ENCODE measurements at regions not wholly inside any gene's neighbourhood (a gene's known extent, or its start where the extent isn't known, plus 50 kb on each side); places are given as distances from the start of the nearest gene placed in this dataset.

DNA sequence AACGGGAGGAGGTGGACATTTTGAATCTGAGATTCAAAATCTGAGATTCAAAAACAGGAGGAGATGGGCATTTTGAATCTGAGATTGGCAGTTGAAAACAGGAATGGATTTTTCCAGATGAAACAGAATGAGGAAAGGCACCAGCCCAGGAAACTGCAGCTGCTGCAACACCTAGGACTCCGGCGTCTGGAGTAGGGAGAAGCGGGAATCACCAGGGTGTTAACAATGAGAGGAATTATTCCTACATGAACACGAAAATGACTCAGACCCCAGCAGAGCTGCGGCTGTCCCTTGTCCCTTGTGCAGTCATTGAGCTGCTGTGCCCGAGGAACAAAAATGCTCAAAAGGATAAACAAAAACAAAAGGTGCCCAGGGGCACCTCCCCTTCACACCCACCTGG lies 59.9 kb upstream of the KAT6B start:
- no peak overlapping the region for H3K4me2 ChIP-seq
- H3K4me1 ChIP-seq, result no peaks in the 10 kb centered on the region
- no peaks in the 10 kb centered on the region for H3K36me3 Mint-ChIP-seq
- no peaks in the 10 kb centered on the region for H3K79me2 ChIP-seq (ENCODE audit: low read depth)
- H3K9ac ChIP-seq, result no peak overlapping the region
- no peaks in the 10 kb centered on the region for H4K20me1 ChIP-seq (ENCODE audit: low read depth)
- H3F3A ChIP-seq (ENCODE audit: low read depth), result no peaks in the 10 kb centered on the region
- H3K27me3 ChIP-seq, result no peaks in the 10 kb centered on the region
- no peak overlapping the region for H3K4me3 Mint-ChIP-seq
- H3K27me3 Mint-ChIP-seq (ENCODE audit: insufficient read depth, low read depth), result peaks cover 8% of the 10 kb centered on the region
- no peak overlapping the region for H3K27ac Mint-ChIP-seq
- H3K36me3 ChIP-seq, result no peaks in the 10 kb centered on the region
- no peaks in the 10 kb centered on the region for H3K4me1 Mint-ChIP-seq
- no peak for DNase-seq (ENCODE audit: low spot score)
- no peak for TF ChIP-seq EZH2 (IDR thresholded peaks at IDR 0.05)
- H3K4me3 ChIP-seq, result no peak overlapping the region
- H2AFZ ChIP-seq (replicated peaks), result peak overlapping the region; percentile 17
- no peaks in the 10 kb centered on the region for H3K9me3 Mint-ChIP-seq
- H3K9me3 ChIP-seq (ENCODE audit: low read depth), result no peaks in the 10 kb centered on the region
- no peak overlapping the region for H3K27ac ChIP-seq

DNA sequence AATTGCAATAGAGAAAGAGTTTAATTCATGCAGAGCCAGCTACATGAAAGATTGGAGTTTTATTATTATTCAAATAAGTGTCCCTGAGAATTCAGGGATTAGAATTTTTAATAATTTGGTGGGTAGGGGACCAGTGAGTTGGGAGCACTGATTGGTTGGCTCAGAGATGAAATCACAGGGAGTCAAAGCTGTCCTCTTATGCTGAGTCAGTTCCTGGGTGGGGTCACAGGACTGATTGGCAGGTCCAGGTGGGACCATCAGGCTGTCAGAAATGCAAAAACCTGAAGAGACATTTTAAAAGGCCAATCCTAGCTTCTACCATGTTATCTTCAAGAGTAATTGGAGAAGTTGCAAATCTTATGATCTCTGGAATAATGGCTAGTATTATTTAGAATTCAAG lies 56.0 kb upstream of the KAT6B start:
- Histone ChIP-seq H3K79me2 (ENCODE audit: low read depth) (no peaks in the 10 kb centered on the region), H3K9me3 (ENCODE audit: low read depth) (peaks cover 2% of the 10 kb centered on the region), H2AFZ (replicated peaks) (peak overlapping the region; percentile 17), H3K27me3 (no peaks in the 10 kb centered on the region), H3K4me1 (no peaks in the 10 kb centered on the region), H3K4me3 (no peak overlapping the region), H4K20me1 (ENCODE audit: low read depth) (no peaks in the 10 kb centered on the region), H3K4me2 (no peak overlapping the region), H3K36me3 (no peaks in the 10 kb centered on the region), H3K9ac (no peak overlapping the region), H3F3A (ENCODE audit: low read depth) (no peaks in the 10 kb centered on the region), H3K27ac (no peak overlapping the region)
- Mint-ChIP-seq H3K9me3 (peaks cover 8% of the 10 kb centered on the region), H3K27me3 (ENCODE audit: insufficient read depth, low read depth) (peaks cover 5% of the 10 kb centered on the region), H3K27ac (no peak overlapping the region), H3K36me3 (peaks cover 2% of the 10 kb centered on the region), H3K4me3 (no peak overlapping the region), H3K4me1 (no peaks in the 10 kb centered on the region)
- no peak for DNase-seq (ENCODE audit: low spot score)
- TF ChIP-seq, protein P1, sequence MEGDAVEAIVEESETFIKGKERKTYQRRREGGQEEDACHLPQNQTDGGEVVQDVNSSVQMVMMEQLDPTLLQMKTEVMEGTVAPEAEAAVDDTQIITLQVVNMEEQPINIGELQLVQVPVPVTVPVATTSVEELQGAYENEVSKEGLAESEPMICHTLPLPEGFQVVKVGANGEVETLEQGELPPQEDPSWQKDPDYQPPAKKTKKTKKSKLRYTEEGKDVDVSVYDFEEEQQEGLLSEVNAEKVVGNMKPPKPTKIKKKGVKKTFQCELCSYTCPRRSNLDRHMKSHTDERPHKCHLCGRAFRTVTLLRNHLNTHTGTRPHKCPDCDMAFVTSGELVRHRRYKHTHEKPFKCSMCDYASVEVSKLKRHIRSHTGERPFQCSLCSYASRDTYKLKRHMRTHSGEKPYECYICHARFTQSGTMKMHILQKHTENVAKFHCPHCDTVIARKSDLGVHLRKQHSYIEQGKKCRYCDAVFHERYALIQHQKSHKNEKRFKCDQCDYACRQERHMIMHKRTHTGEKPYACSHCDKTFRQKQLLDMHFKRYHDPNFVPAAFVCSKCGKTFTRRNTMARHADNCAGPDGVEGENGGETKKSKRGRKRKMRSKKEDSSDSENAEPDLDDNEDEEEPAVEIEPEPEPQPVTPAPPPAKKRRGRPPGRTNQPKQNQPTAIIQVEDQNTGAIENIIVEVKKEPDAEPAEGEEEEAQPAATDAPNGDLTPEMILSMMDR (IDR thresholded peaks at IDR 0.05), result no peak
- no peak for TF ChIP-seq EZH2 (IDR thresholded peaks at IDR 0.05)
- TF ChIP-seq EZH2phosphoT487 (IDR thresholded peaks at IDR 0.05), result no peak

DNA sequence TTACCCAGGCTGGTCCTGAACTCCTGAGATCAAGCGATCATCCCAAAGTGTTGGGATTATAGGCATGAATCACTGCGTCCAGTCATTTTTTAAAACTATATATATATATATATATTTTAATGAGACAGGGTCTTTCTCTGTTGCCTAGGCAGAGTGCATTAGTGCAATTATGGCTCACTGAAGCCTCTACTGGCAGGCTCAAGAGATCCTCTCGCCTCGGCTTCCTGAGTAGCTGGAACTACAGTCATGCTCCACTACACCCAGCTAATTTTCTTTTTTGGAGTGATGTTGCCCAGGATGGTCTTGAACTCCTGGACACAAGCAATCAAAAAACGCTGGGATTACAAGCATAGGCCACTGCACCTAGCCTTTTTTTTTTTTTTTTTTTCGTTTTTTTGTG lies 55.3 kb upstream of the KAT6B start:
- peaks cover 5% of the 10 kb centered on the region for H3K27me3 Mint-ChIP-seq (ENCODE audit: insufficient read depth, low read depth)
- no peaks in the 10 kb centered on the region for H3K4me1 Mint-ChIP-seq

DNA sequence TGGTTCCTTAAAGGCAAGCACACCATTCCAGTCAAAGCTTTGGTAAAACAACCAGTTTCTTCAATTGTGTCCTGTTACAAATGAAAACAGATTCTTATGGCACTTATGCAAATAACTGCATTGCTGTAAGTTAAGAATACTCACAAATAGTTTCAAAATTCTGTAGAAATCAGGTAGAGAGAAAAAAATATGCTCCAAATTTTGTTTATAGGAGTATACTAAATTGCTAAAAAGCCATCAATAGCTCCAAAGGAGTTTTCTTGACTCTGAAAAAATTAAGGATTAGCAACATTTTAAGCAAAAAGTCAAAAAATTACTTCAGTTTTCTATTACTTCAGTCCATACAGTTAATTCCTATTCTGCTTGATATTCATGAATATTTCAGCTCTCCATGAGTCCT lies 51.3 kb upstream of the KAT6B start:
- no peaks in the 10 kb centered on the region for H3F3A ChIP-seq (ENCODE audit: low read depth)
- H3K27ac Mint-ChIP-seq, result no peak overlapping the region
- no peaks in the 10 kb centered on the region for H3K27me3 ChIP-seq
- H3K36me3 ChIP-seq, result no peaks in the 10 kb centered on the region
- H3K79me2 ChIP-seq (ENCODE audit: low read depth), result no peaks in the 10 kb centered on the region
- TF ChIP-seq EZH2phosphoT487 (IDR thresholded peaks at IDR 0.05) (no peak), EZH2 (IDR thresholded peaks at IDR 0.05) (no peak)
- TF ChIP-seq, protein P1 (IDR thresholded peaks at IDR 0.05), result no peak
- H2AFZ ChIP-seq (replicated peaks), result no peak overlapping the region
- H3K4me3 Mint-ChIP-seq, result no peak overlapping the region
- no peaks in the 10 kb centered on the region for H4K20me1 ChIP-seq (ENCODE audit: low read depth)
- DNase-seq (ENCODE audit: low spot score), result no peak
- peaks cover 6% of the 10 kb centered on the region for H3K9me3 ChIP-seq (ENCODE audit: low read depth)
- H3K27ac ChIP-seq, result no peak overlapping the region
- H3K9me3 Mint-ChIP-seq, result peaks cover 29% of the 10 kb centered on the region
- H3K4me2 ChIP-seq, result no peak overlapping the region
- H3K4me1 ChIP-seq, result no peaks in the 10 kb centered on the region
- no peak overlapping the region for H3K9ac ChIP-seq
- H3K36me3 Mint-ChIP-seq, result peaks cover 6% of the 10 kb centered on the region
- no peak overlapping the region for H3K4me3 ChIP-seq
- no peaks in the 10 kb centered on the region for H3K27me3 Mint-ChIP-seq (ENCODE audit: insufficient read depth, low read depth)
- H3K4me1 Mint-ChIP-seq, result no peaks in the 10 kb centered on the region

More for the DNA sequence above, 55.3 kb upstream of the KAT6B start:
- H3K4me2 ChIP-seq, result no peak overlapping the region
- H3K27ac ChIP-seq, result no peak overlapping the region
- no peaks in the 10 kb centered on the region for H3F3A ChIP-seq (ENCODE audit: low read depth)
- no peak overlapping the region for H3K4me3 Mint-ChIP-seq
- peaks cover 2% of the 10 kb centered on the region for H3K36me3 Mint-ChIP-seq
- H2AFZ ChIP-seq (replicated peaks), result no peak overlapping the region
- no peaks in the 10 kb centered on the region for H3K36me3 ChIP-seq
- DNase-seq (ENCODE audit: low spot score), result no peak
- no peak overlapping the region for H3K4me3 ChIP-seq
- no peaks in the 10 kb centered on the region for H4K20me1 ChIP-seq (ENCODE audit: low read depth)
- peaks cover 10% of the 10 kb centered on the region for H3K9me3 Mint-ChIP-seq
- H3K9me3 ChIP-seq (ENCODE audit: low read depth), result peaks cover 6% of the 10 kb centered on the region
- H3K27ac Mint-ChIP-seq, result no peak overlapping the region
- H3K4me1 ChIP-seq, result no peaks in the 10 kb centered on the region
- no peaks in the 10 kb centered on the region for H3K27me3 ChIP-seq
- no peak overlapping the region for H3K9ac ChIP-seq
- no peaks in the 10 kb centered on the region for H3K79me2 ChIP-seq (ENCODE audit: low read depth)
- TF ChIP-seq, protein P1 (IDR thresholded peaks at IDR 0.05), result no peak
- TF ChIP-seq EZH2 (IDR thresholded peaks at IDR 0.05) (no peak), EZH2phosphoT487 (IDR thresholded peaks at IDR 0.05) (no peak)

All from neural progenitor cell (in vitro differentiated cells).